WTC11 (cell line): ENCODE measurements at regions not wholly inside any gene's neighbourhood (a gene's known extent, or its start where the extent isn't known, plus 50 kb on each side); places are given as distances from the start of the nearest gene placed in this dataset.

Experiments
- ATAC-seq: fragments of 200-7000 bp; cut with Tn5 transposase; 2 replicates; pipeline ENCODE4 v1.10.0; 2021; ENCODE audit warnings: mild to moderate bottlenecking, moderate library complexity
- CTCF ChIA-PET: fragments of 300-600 bp; sonication (Branson Sonifier 250); formaldehyde crosslinking; loops from one replicate; lab custom pipeline; 2021; ENCODE audit warnings: antibody characterized with exemption; lab: Charles Lee
- POLR2A ChIA-PET: fragments of 350-600 bp; sonication (Branson Sonifier 250); formaldehyde crosslinking; loops from one replicate; lab custom pipeline; 2021; ENCODE audit warnings: antibody characterized with exemption; lab: Charles Lee
- DNase-seq: peaks from one replicate; pipeline ENCODE4 v3.0.0; 2021; ENCODE audit warnings: low spot score
- H3K27ac Mint-ChIP-seq: 2 replicates; pipeline ENCODE4 v1.8.0; 2021; ENCODE audit warnings: mixed read lengths
- H3K27me3 Mint-ChIP-seq: 2 replicates; pipeline ENCODE4 v1.8.0; 2021; ENCODE audit warnings: low read depth, mild to moderate bottlenecking, moderate library complexity, mixed read lengths
- H3K36me3 Mint-ChIP-seq: 2 replicates; pipeline ENCODE4 v1.8.0; 2021; ENCODE audit warnings: mixed read lengths
- H3K4me1 Mint-ChIP-seq: 2 replicates; pipeline ENCODE4 v1.8.0; 2022; ENCODE audit warnings: mixed read lengths
- H3K4me3 Mint-ChIP-seq: 2 replicates; pipeline ENCODE4 v1.8.0; 2021; ENCODE audit warnings: mild to moderate bottlenecking, moderate library complexity, mixed read lengths
- H3K9me3 Mint-ChIP-seq: 2 replicates; pipeline ENCODE4 v1.8.0; 2021; ENCODE audit warnings: mixed read lengths
- AFF4 ChIP-seq: sonication (generic); formaldehyde crosslinking; IDR thresholded peaks from 2 replicates; pipeline ENCODE4 v1.8.1; 2023; ENCODE audit warnings: mild to moderate bottlenecking, missing genetic modification reagents, borderline replicate concordance
- ATF2 ChIP-seq: sonication (generic); formaldehyde crosslinking; IDR thresholded peaks from 2 replicates; pipeline ENCODE4 v1.8.1; 2022; ENCODE audit warnings: low read depth, missing genetic modification reagents, borderline replicate concordance
- CTCF ChIP-seq: fragments of 200-600 bp; IDR thresholded peaks from 2 replicates; pipeline ENCODE4 v1.8.0; 2022; ENCODE audit warnings: antibody characterized with exemption
- IRF2 ChIP-seq: sonication (generic); formaldehyde crosslinking; IDR thresholded peaks from 2 replicates; pipeline ENCODE4 v1.8.0; 2022; ENCODE audit warnings: low read depth, missing genetic modification reagents, borderline replicate concordance
- MLX ChIP-seq: sonication (generic); formaldehyde crosslinking; IDR thresholded peaks from 2 replicates; pipeline ENCODE4 v1.8.1; 2023; ENCODE audit warnings: mild to moderate bottlenecking, missing genetic modification reagents, moderate library complexity
- NFATC4 ChIP-seq: fragments of 250-450 bp; sonication (Bioruptor Pico); IDR thresholded peaks from 2 replicates; pipeline ENCODE4 v1.9.0; 2021; ENCODE audit warnings: mild to moderate bottlenecking
- PRRX2 ChIP-seq: fragments of 250-450 bp; sonication (Bioruptor Pico); IDR thresholded peaks from 2 replicates; pipeline ENCODE4 v1.8.0; 2021; ENCODE audit warnings: mild to moderate bottlenecking
- SOX15 ChIP-seq: fragments of 250-450 bp; sonication (Bioruptor Pico); IDR thresholded peaks from 2 replicates; pipeline ENCODE4 v1.9.0; 2021; ENCODE audit warnings: mild to moderate bottlenecking
- ZBTB43 ChIP-seq: sonication (generic); formaldehyde crosslinking; IDR thresholded peaks from 2 replicates; pipeline ENCODE4 v1.8.1; 2023; ENCODE audit warnings: mild to moderate bottlenecking, missing genetic modification reagents
- ZNF219 ChIP-seq: sonication (generic); formaldehyde crosslinking; IDR thresholded peaks from 2 replicates; pipeline ENCODE4 v1.8.0; 2023; ENCODE audit warnings: missing genetic modification reagents, mild to moderate bottlenecking, borderline replicate concordance
- ZNF425 ChIP-seq: fragments of 250-450 bp; sonication (Bioruptor Pico); conservative IDR thresholded peaks from 2 replicates; pipeline ENCODE4 v1.9.0; 2021; ENCODE audit warnings: mild to moderate bottlenecking
- ZNF512 ChIP-seq: sonication (generic); formaldehyde crosslinking; IDR thresholded peaks from 2 replicates; pipeline ENCODE4 v1.8.1; 2022; ENCODE audit warnings: missing genetic modification reagents, borderline replicate concordance

GRCh38 chr14:87863047-87863446, 129.9 kb downstream of the GALC start:
- ATAC-seq = no peak
- peaks cover 2% of the 10 kb centered on the region; the same call in 1 of the 2 replicates for H3K27me3 Mint-ChIP-seq
- no peak for DNase-seq
- H3K36me3 Mint-ChIP-seq = 0 out of 2 replicates have a peak, but pooled peaks cover 7% of the 10 kb centered on the region
- H3K4me1 Mint-ChIP-seq = no peaks in the 10 kb centered on the region
- POLR2A ChIA-PET = no interaction called here
- H3K4me3 Mint-ChIP-seq = no peak overlapping the region
- CTCF ChIA-PET = interaction anchor here (1.2 kb wide), 1 partner anchor 130 kb away, joined by 5 read pairs; no protein-coding TSS in a partner anchor
- no peak overlapping the region for H3K27ac Mint-ChIP-seq
- TF ChIP-seq MLX (CRISPR knock-in tag) (no peak), NFATC4 (CRISPR knock-in tag) (no peak), CTCF (no peak), AFF4 (CRISPR knock-in tag) (no peak), ATF2 (CRISPR knock-in tag) (no peak), SOX15 (CRISPR knock-in tag) (no peak)
- H3K9me3 Mint-ChIP-seq = peaks cover 28% of the 10 kb centered on the region

- H3K27me3 Mint-ChIP-seq = no peaks in the 10 kb centered on the region; the same call in 1 of the 2 replicates
- no peak overlapping the region for H3K27ac Mint-ChIP-seq
- H3K4me3 Mint-ChIP-seq = no peak overlapping the region
- no peak for ATAC-seq
- H3K4me1 Mint-ChIP-seq = no peaks in the 10 kb centered on the region
- CTCF ChIA-PET = no interaction called here
- peaks cover 5% of the 10 kb centered on the region for H3K9me3 Mint-ChIP-seq
- H3K36me3 Mint-ChIP-seq = no peaks in the 10 kb centered on the region
- DNase-seq = no peak
- POLR2A ChIA-PET = no interaction called here
- TF ChIP-seq IRF2 (CRISPR knock-in tag) (no peak), ZNF512 (CRISPR knock-in tag) (no peak), ZBTB43 (CRISPR knock-in tag) (no peak), ATF2 (CRISPR knock-in tag) (no peak), PRRX2 (CRISPR knock-in tag) (no peak), ZNF219 (CRISPR knock-in tag) (no peak), AFF4 (CRISPR knock-in tag) (no peak), ZNF425 (CRISPR knock-in tag) (no peak)
Measured at GRCh38 chr14:87852107-87852506, 140.9 kb downstream of the GALC start.
